Fibroblast of lung (primary cell): ENCODE measurements at regions not wholly inside any gene's neighbourhood (a gene's known extent, or its start where the extent isn't known, plus 50 kb on each side); places are given as distances from the start of the nearest gene placed in this dataset.
"Not testable (repeated sequence)": the region's sequence is repeated elsewhere in the genome, so short reads cannot be mapped to it uniquely, and the experiment has no call there.

ENCODE experiments used
- DNase-seq, 2 donors: peaks; one replicate each; pipeline versions ENCODE4 v3.0.0 to v3.0.0-alpha.2; 2010; ENCODE audit warnings: low read depth in 2 of 2
- H2AFZ ChIP-seq: 2 replicates; pipeline ENCODE4 v1.5.1; 2012; ENCODE audit warnings: low read length, control low read depth, inconsistent platforms
- H3K27ac ChIP-seq: 2 replicates; pipeline ENCODE4 v1.5.1; 2011; ENCODE audit warnings: low read length, control low read depth; ENCODE audit not compliant: insufficient read depth
- H3K27me3 ChIP-seq: 2 replicates; pipeline ENCODE4 v1.5.1; 2011; ENCODE audit warnings: mild to moderate bottlenecking, low read length; ENCODE audit not compliant: control insufficient read depth, insufficient read depth
- H3K36me3 ChIP-seq: 2 replicates; pipeline ENCODE4 v1.5.1; 2011; ENCODE audit warnings: low read length; ENCODE audit not compliant: control insufficient read depth, insufficient read depth
- H3K4me1 ChIP-seq: 2 replicates; pipeline ENCODE4 v1.5.1; 2011; ENCODE audit warnings: low read length; ENCODE audit not compliant: control insufficient read depth, insufficient read depth; ENCODE audit errors: extremely low read depth
- H3K4me2 ChIP-seq: 2 replicates; pipeline ENCODE4 v1.5.1; 2011; ENCODE audit warnings: low read length, control low read depth; ENCODE audit not compliant: insufficient read depth; ENCODE audit errors: extremely low read depth
- H3K4me3 ChIP-seq, 4 experiments: fragments of 200-600 bp in 1 of 4; sonication (generic) in 1 of 4; replicated peaks in 1 of 4; 2 replicates each; pipeline ENCODE4 v1.5.1; 2011 to 2016; ENCODE audit warnings: low read length in 4 of 4, low read depth in 3 of 4, mild to moderate bottlenecking in 3 of 4, control low read depth in 2 of 4, inconsistent platforms in 1 of 4, mixed read lengths in 1 of 4; ENCODE audit not compliant: insufficient read depth in 1 of 4; ENCODE audit errors: control extremely low read depth in 1 of 4
- H3K79me2 ChIP-seq: 2 replicates; pipeline ENCODE4 v1.5.1; 2012; ENCODE audit warnings: mild to moderate bottlenecking, low read length, inconsistent platforms; ENCODE audit not compliant: control insufficient read depth, insufficient read depth
- H3K9ac ChIP-seq: 2 replicates; pipeline ENCODE4 v1.5.1; 2011; ENCODE audit warnings: mild to moderate bottlenecking, low read length, control low read depth; ENCODE audit not compliant: insufficient read depth
- H3K9me3 ChIP-seq: 2 replicates; pipeline ENCODE4 v1.5.1; 2012; ENCODE audit warnings: low read depth, low read length; ENCODE audit not compliant: control insufficient read depth, insufficient read depth
- H4K20me1 ChIP-seq: 2 replicates; pipeline ENCODE4 v1.5.1; 2011; ENCODE audit warnings: low read length; ENCODE audit not compliant: control insufficient read depth, insufficient read depth; ENCODE audit errors: extremely low read depth
- EZH2 ChIP-seq: IDR thresholded peaks from 2 replicates; pipeline ENCODE4 v1.5.1; 2012; ENCODE audit warnings: low read length, control low read depth, mild to moderate bottlenecking; ENCODE audit errors: missing control alignments
- TF ChIP-seq, protein P1 (sequence below), 2 donors: IDR thresholded peaks in 1 of 2; conservative IDR thresholded peaks in 1 of 2; 1 replicate in 1 of 2; 2 replicates in 1 of 2; pipeline ENCODE4 v1.5.1; 2011 to 2012; ENCODE audit warnings: low read length in 2 of 2, control low read depth in 1 of 2, inconsistent platforms in 1 of 2, low read depth in 1 of 2, mild to moderate bottlenecking in 1 of 2

DNA sequence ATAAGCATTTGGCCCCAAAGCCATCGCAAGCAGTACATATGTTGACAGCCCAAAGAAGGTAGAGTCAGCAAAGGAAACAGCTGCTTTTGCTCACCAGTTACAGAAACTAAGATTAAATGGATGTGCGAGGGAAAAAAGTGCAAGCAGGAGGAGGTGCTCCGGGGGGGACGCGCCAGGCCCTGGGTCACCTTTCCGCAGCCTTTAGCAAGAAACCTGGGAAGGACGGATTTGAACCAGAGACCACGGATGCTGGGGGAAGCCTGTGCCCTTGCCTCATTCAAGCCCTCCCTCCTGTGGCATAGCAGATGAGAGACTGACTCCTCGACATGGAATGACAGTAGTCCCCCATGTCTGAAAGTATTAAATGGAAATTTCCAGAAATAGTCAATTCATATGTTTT lies 405.6 kb upstream of the PRKCQ start:
- Histone ChIP-seq H2AFZ (no peak overlapping the region), H4K20me1 (no peaks in the 10 kb centered on the region), H3K9ac (no peak overlapping the region), H3K9me3 (no peaks in the 10 kb centered on the region), H3K4me3 (no peak overlapping the region), H3K36me3 (no peaks in the 10 kb centered on the region), H3K27ac (no peak overlapping the region), H3K79me2 (no peaks in the 10 kb centered on the region), H3K4me2 (no peak overlapping the region), H3K27me3 (no peaks in the 10 kb centered on the region), H3K4me1 (no peaks in the 10 kb centered on the region)
- no peak for TF ChIP-seq EZH2
- TF ChIP-seq, protein P1, sequence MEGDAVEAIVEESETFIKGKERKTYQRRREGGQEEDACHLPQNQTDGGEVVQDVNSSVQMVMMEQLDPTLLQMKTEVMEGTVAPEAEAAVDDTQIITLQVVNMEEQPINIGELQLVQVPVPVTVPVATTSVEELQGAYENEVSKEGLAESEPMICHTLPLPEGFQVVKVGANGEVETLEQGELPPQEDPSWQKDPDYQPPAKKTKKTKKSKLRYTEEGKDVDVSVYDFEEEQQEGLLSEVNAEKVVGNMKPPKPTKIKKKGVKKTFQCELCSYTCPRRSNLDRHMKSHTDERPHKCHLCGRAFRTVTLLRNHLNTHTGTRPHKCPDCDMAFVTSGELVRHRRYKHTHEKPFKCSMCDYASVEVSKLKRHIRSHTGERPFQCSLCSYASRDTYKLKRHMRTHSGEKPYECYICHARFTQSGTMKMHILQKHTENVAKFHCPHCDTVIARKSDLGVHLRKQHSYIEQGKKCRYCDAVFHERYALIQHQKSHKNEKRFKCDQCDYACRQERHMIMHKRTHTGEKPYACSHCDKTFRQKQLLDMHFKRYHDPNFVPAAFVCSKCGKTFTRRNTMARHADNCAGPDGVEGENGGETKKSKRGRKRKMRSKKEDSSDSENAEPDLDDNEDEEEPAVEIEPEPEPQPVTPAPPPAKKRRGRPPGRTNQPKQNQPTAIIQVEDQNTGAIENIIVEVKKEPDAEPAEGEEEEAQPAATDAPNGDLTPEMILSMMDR (conservative IDR thresholded peaks at IDR 0.05 in 1 of 2, IDR thresholded peaks at IDR 0.05 in 1 of 2; ENCODE audit: low read depth in 1 of 2, low read length in 2 of 2): no peak
- DNase-seq: no peak

DNA sequence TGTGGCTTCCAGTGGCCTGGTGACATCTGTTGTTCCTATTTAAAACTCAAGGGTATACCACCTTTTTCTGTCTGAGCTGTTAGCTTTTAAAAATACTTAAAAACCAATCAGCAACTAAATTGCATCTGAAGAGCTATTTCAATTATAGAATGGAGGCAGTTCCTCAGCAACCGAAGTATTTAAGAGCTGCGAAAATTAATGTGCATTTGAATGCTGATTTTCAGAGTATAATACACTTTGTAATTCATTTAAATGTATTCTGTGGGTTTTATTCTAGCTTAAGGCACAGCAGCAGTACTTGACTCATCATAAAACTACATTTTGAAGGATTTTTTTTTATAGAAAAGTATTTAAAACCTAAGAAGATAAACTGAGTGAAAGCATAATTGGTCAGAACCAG lies 404.9 kb upstream of the PRKCQ start:
- no peak overlapping the region for H3K9ac ChIP-seq
- TF ChIP-seq, protein P1 (conservative IDR thresholded peaks at IDR 0.05 in 1 of 2, IDR thresholded peaks at IDR 0.05 in 1 of 2; ENCODE audit: low read depth in 1 of 2, low read length in 2 of 2): no peak
- no peak for TF ChIP-seq EZH2
- H2AFZ ChIP-seq: no peak overlapping the region
- no peak overlapping the region for H3K4me3 ChIP-seq
- no peaks in the 10 kb centered on the region for H3K36me3 ChIP-seq
- no peaks in the 10 kb centered on the region for H3K4me1 ChIP-seq
- H3K27ac ChIP-seq: no peak overlapping the region
- no peaks in the 10 kb centered on the region for H3K9me3 ChIP-seq
- no peak overlapping the region for H3K4me2 ChIP-seq
- no peaks in the 10 kb centered on the region for H3K27me3 ChIP-seq
- no peak for DNase-seq
- H4K20me1 ChIP-seq: no peaks in the 10 kb centered on the region
- H3K79me2 ChIP-seq: no peaks in the 10 kb centered on the region

DNA sequence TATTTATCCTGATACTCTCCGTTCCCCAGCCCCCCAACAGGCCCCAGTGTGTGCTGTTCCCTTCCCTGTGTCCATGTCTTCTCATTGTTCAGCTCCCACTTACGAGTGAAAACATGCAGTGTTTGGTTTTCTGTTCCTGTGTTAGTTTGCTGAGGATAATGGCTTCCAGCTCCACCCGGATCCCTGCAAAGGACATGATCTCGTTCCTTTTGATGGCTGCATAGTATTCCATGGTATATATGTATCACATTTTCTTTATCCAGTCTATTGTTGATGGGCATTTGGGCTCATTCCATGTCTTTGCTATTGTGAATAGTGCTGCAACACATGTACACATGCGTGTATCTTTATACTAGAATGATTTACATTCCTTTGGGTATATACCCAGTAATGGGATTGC lies 403.9 kb upstream of the PRKCQ start:
- H4K20me1 ChIP-seq, H3K9me3 ChIP-seq, H3K4me2 ChIP-seq, H3K36me3 ChIP-seq, H3K27me3 ChIP-seq, H3K4me1 ChIP-seq, H3K4me3 ChIP-seq, H3K79me2 ChIP-seq, H2AFZ ChIP-seq, H3K9ac ChIP-seq, DNase-seq, H3K27ac ChIP-seq: not testable (repeated sequence)

DNA sequence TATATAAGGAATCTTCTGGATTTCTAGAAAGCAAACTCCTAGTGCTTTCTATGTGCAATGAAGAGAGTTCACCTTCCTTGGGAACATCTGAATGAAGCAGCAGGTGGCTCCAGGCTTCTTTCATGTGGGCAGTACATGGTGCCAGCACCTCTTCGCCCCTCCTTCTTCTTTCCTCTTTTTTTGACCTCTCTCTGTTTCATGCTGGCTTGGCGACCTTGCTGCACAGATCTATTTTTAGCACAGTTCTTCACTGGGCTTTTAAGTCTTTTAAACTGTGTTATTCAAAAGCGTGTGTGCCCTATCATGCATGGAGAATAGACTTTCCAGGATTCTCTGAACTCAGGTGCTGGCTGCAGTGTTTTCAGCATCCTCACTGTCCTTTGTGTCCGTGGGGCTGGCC lies 400.3 kb upstream of the PRKCQ start:
- H4K20me1 ChIP-seq: no peaks in the 10 kb centered on the region
- H3K4me1 ChIP-seq: no peaks in the 10 kb centered on the region
- TF ChIP-seq EZH2: no peak
- TF ChIP-seq, protein P1 (conservative IDR thresholded peaks at IDR 0.05 in 1 of 2, IDR thresholded peaks at IDR 0.05 in 1 of 2; ENCODE audit: low read depth in 1 of 2, low read length in 2 of 2): no peak

More for the DNA sequence above, 400.3 kb upstream of the PRKCQ start:
- no peaks in the 10 kb centered on the region for H3K9me3 ChIP-seq
- no peak overlapping the region for H3K4me2 ChIP-seq
- H3K36me3 ChIP-seq: no peaks in the 10 kb centered on the region
- H3K27ac ChIP-seq: no peak overlapping the region
- H2AFZ ChIP-seq: no peak overlapping the region
- H3K27me3 ChIP-seq: no peaks in the 10 kb centered on the region
- H3K4me3 ChIP-seq: no peak overlapping the region
- no peaks in the 10 kb centered on the region for H3K79me2 ChIP-seq
- DNase-seq: no peak
- H3K9ac ChIP-seq: no peak overlapping the region
